IPS-20b (cell line): ENCODE measurements at regions not wholly inside any gene's neighbourhood (a gene's known extent, or its start where the extent isn't known, plus 50 kb on each side); places are given as distances from the start of the nearest gene placed in this dataset.

Experiments used
- H3K27ac ChIP-seq: one replicate; pipeline ENCODE4 v1.5.1; 2013; ENCODE audit warnings: low read length
- H3K27me3 ChIP-seq: 2 replicates; pipeline ENCODE4 v1.6.1; 2013; ENCODE audit warnings: mild to moderate bottlenecking, low read length, inconsistent platforms; ENCODE audit not compliant: insufficient read depth
- H3K36me3 ChIP-seq: 2 replicates; pipeline ENCODE4 v1.6.1; 2013; ENCODE audit warnings: low read depth, mild to moderate bottlenecking, inconsistent platforms, low read length, moderate library complexity; ENCODE audit not compliant: insufficient read depth
- H3K4me1 ChIP-seq: 2 replicates; pipeline ENCODE4 v1.6.1; 2013; ENCODE audit warnings: mild to moderate bottlenecking, control low read depth, inconsistent platforms, low read length, moderate library complexity; ENCODE audit not compliant: insufficient read depth
- H3K4me3 ChIP-seq: 2 replicates; pipeline ENCODE4 v1.5.1; 2013; ENCODE audit warnings: mild to moderate bottlenecking, low read length, inconsistent platforms
- H3K9ac ChIP-seq: 2 replicates; pipeline ENCODE4 v1.6.1; 2013; ENCODE audit warnings: low read depth, mild to moderate bottlenecking, inconsistent platforms, low read length, moderate library complexity
- H3K9me3 ChIP-seq: 2 replicates; pipeline ENCODE4 v1.6.1; 2013; ENCODE audit warnings: mild to moderate bottlenecking, low read depth, low read length, inconsistent platforms; ENCODE audit not compliant: insufficient read depth

GRCh38 chr6:142693441-142693840 is 251.5 kb downstream of the HIVEP2 start:
- Histone ChIP-seq H3K9ac (no peak overlapping the region), H3K27ac (no peak overlapping the region), H3K9me3 (no peaks in the 10 kb centered on the region), H3K27me3 (no peaks in the 10 kb centered on the region), H3K4me1 (peaks cover 3% of the 10 kb centered on the region; the same call in 1 of the 2 replicates), H3K36me3 (no peaks in the 10 kb centered on the region), H3K4me3 (no peak overlapping the region)

GRCh38 chr6:142694054-142694453 is 250.9 kb downstream of the HIVEP2 start:
- Histone ChIP-seq H3K36me3 (no peaks in the 10 kb centered on the region), H3K27ac (no peak overlapping the region), H3K4me3 (no peak overlapping the region), H3K4me1 (peaks cover 3% of the 10 kb centered on the region; the same call in 1 of the 2 replicates), H3K9me3 (no peaks in the 10 kb centered on the region), H3K9ac (no peak overlapping the region), H3K27me3 (no peaks in the 10 kb centered on the region)

GRCh38 chr6:142695016-142695415 is 250.0 kb downstream of the HIVEP2 start:
- no peaks in the 10 kb centered on the region for H3K27me3 ChIP-seq
- H3K27ac ChIP-seq: no peak overlapping the region
- no peak overlapping the region for H3K9ac ChIP-seq
- H3K4me3 ChIP-seq: no peak overlapping the region
- H3K4me1 ChIP-seq: peaks cover 3% of the 10 kb centered on the region; the same call in 1 of the 2 replicates
- H3K9me3 ChIP-seq: no peaks in the 10 kb centered on the region
- H3K36me3 ChIP-seq: no peaks in the 10 kb centered on the region

GRCh38 chr6:142696123-142697000 is 248.6 kb downstream of the HIVEP2 start:
- no peak overlapping the region for H3K27ac ChIP-seq
- no peaks in the 10 kb centered on the region for H3K36me3 ChIP-seq
- no peak overlapping the region for H3K9ac ChIP-seq
- no peaks in the 10 kb centered on the region for H3K9me3 ChIP-seq
- no peaks in the 10 kb centered on the region for H3K27me3 ChIP-seq
- H3K4me1 ChIP-seq: peaks cover 3% of the 10 kb centered on the region; the same call in 1 of the 2 replicates
- H3K4me3 ChIP-seq: no peak overlapping the region

- H3K36me3 ChIP-seq: no peaks in the 10 kb centered on the region
- no peaks in the 10 kb centered on the region for H3K9me3 ChIP-seq
- no peak overlapping the region for H3K27ac ChIP-seq
- H3K9ac ChIP-seq: no peak overlapping the region
- no peaks in the 10 kb centered on the region for H3K27me3 ChIP-seq
- peaks cover 3% of the 10 kb centered on the region; the same call in 1 of the 2 replicates for H3K4me1 ChIP-seq
- H3K4me3 ChIP-seq: no peak overlapping the region
These were observed 248.0 kb downstream of the HIVEP2 start for GRCh38 chr6:142697001-142697335.

- no peak overlapping the region for H3K9ac ChIP-seq
- no peaks in the 10 kb centered on the region for H3K27me3 ChIP-seq
- H3K9me3 ChIP-seq: no peaks in the 10 kb centered on the region
- no peak overlapping the region for H3K4me3 ChIP-seq
- H3K4me1 ChIP-seq: peaks cover 5% of the 10 kb centered on the region; the same call in 1 of the 2 replicates
- H3K36me3 ChIP-seq: no peaks in the 10 kb centered on the region
- H3K27ac ChIP-seq: no peak overlapping the region
These were observed 247.1 kb downstream of the HIVEP2 start for GRCh38 chr6:142697922-142698321.

GRCh38 chr6:142698751-142699150 is 246.2 kb downstream of the HIVEP2 start:
- Histone ChIP-seq H3K9ac (no peak overlapping the region), H3K4me1 (0 out of 2 replicates have a peak, but pooled peaks cover 4% of the 10 kb centered on the region), H3K9me3 (no peaks in the 10 kb centered on the region), H3K27ac (no peak overlapping the region), H3K4me3 (no peak overlapping the region), H3K27me3 (no peaks in the 10 kb centered on the region), H3K36me3 (no peaks in the 10 kb centered on the region)

GRCh38 chr6:142699391-142699790 is 245.6 kb downstream of the HIVEP2 start:
- Histone ChIP-seq H3K27ac (no peak overlapping the region), H3K9ac (no peak overlapping the region), H3K4me3 (no peak overlapping the region), H3K4me1 (0 out of 2 replicates have a peak, but pooled peaks cover 4% of the 10 kb centered on the region), H3K36me3 (no peaks in the 10 kb centered on the region), H3K9me3 (no peaks in the 10 kb centered on the region), H3K27me3 (no peaks in the 10 kb centered on the region)

- Histone ChIP-seq H3K27me3 (no peaks in the 10 kb centered on the region), H3K9me3 (no peaks in the 10 kb centered on the region), H3K36me3 (no peaks in the 10 kb centered on the region), H3K4me3 (no peak overlapping the region), H3K27ac (no peak overlapping the region), H3K4me1 (0 out of 2 replicates have a peak, but pooled peaks cover 4% of the 10 kb centered on the region), H3K9ac (no peak overlapping the region)
These were observed 244.9 kb downstream of the HIVEP2 start for GRCh38 chr6:142700032-142700431.

GRCh38 chr6:142700671-142701312 is 244.2 kb downstream of the HIVEP2 start:
- Histone ChIP-seq H3K27me3 (no peaks in the 10 kb centered on the region), H3K9ac (no peak overlapping the region), H3K4me3 (no peak overlapping the region), H3K36me3 (no peaks in the 10 kb centered on the region), H3K27ac (no peak overlapping the region), H3K4me1 (0 out of 2 replicates have a peak, but pooled peaks cover 4% of the 10 kb centered on the region), H3K9me3 (no peaks in the 10 kb centered on the region)
